Breast epithelium (tissue), 4 donors: ENCODE measurements at regions not wholly inside any gene's neighbourhood (a gene's known extent, or its start where the extent isn't known, plus 50 kb on each side); places are given as distances from the start of the nearest gene placed in this dataset.

Experiments used
- DNase-seq, 2 donors: peaks; one replicate each; pipeline ENCODE4 v3.0.0-alpha.2; 2019; ENCODE audit warnings: low spot score in 2 of 2
- H3K27ac ChIP-seq, 2 donors: fragments of 200-600 bp; sonication (generic) in 1 of 2; one replicate each; pipeline ENCODE4 v1.5.1; 2016 to 2019; ENCODE audit warnings: mild to moderate bottlenecking in 1 of 2
- H3K27me3 ChIP-seq, 2 donors: fragments of 200-600 bp; sonication (generic) in 1 of 2; one replicate each; pipeline versions ENCODE4 v1.5.1 to v1.6.0; 2017 to 2019; ENCODE audit warnings: control low read depth in 1 of 2, mild to moderate bottlenecking in 1 of 2
- H3K36me3 ChIP-seq: fragments of 200-600 bp; one replicate; pipeline ENCODE4 v1.5.1; 2019
- H3K4me1 ChIP-seq, 2 donors: fragments of 200-600 bp; sonication (generic); one replicate each; pipeline ENCODE4 v1.5.1; 2016 to 2019; ENCODE audit warnings: control low read depth in 1 of 2
- H3K4me3 ChIP-seq, 3 donors: fragments of 200-600 bp; sonication (generic); 1 replicate in 2 of 3; 2 replicates in 1 of 3; pipeline ENCODE4 v1.5.1; 2016 to 2019; ENCODE audit warnings: mild to moderate bottlenecking in 3 of 3, moderate library complexity in 2 of 3
- H3K9me3 ChIP-seq, 2 donors: fragments of 200-600 bp; sonication (generic) in 1 of 2; one replicate each; pipeline ENCODE4 v1.5.1; 2016 to 2019; ENCODE audit warnings: control low read depth in 1 of 2
- CTCF ChIP-seq, 3 donors: fragments of 450-650 bp; IDR thresholded peaks; one replicate each; pipeline ENCODE4 v1.5.1; 2016 to 2017; ENCODE audit warnings: antibody characterized with exemption in 3 of 3, mild to moderate bottlenecking in 3 of 3, moderate library complexity in 3 of 3
- POLR2A ChIP-seq: fragments of 450-650 bp; IDR thresholded peaks from one replicate; pipeline ENCODE4 v1.6.1; 2016; ENCODE audit warnings: antibody characterized with exemption, mild to moderate bottlenecking, moderate library complexity
- POLR2AphosphoS5 ChIP-seq, 3 donors: sonication (generic); formaldehyde crosslinking; IDR thresholded peaks; one replicate each; pipeline ENCODE4 v1.6.1; 2017; ENCODE audit warnings: antibody characterized with exemption in 3 of 3
- intact Hi-C: fragments of 100-400 bp; cut with DNase I; formaldehyde crosslinking; loops from one replicate; pipeline ENCODE4 v1.15.1; 2023; ENCODE audit warnings: low total_unique reads

- Histone ChIP-seq H3K27me3 (no peaks in the 10 kb centered on the region), H3K27ac (no peak overlapping the region), H3K36me3 (no peaks in the 10 kb centered on the region), H3K4me1 (no peaks in the 10 kb centered on the region), H3K9me3 (peaks cover 0 to 3% of the 10 kb centered on the region in 2 donors), H3K4me3 (no peak overlapping the region)
- TF ChIP-seq POLR2A (no peak), CTCF (IDR thresholded peaks at IDR 0.05) (no peak), POLR2AphosphoS5 (IDR thresholded peaks at IDR 0.05) (no peak)
- no peak for DNase-seq
- intact Hi-C loops, result no loop called here
These were observed 664.5 kb downstream of the EPM2A start for GRCh38 chr6:145070791-145071190.

- H3K4me1 ChIP-seq, result no peaks in the 10 kb centered on the region
- no peak for TF ChIP-seq CTCF (IDR thresholded peaks at IDR 0.05)
- TF ChIP-seq POLR2AphosphoS5 (IDR thresholded peaks at IDR 0.05), result no peak
- intact Hi-C loops, result no loop called here
- no peak overlapping the region for H3K27ac ChIP-seq
- H3K36me3 ChIP-seq, result no peaks in the 10 kb centered on the region
- no peak overlapping the region for H3K4me3 ChIP-seq
- H3K9me3 ChIP-seq, result peaks cover 0 to 5% of the 10 kb centered on the region in 2 donors
- H3K27me3 ChIP-seq, result no peaks in the 10 kb centered on the region
- DNase-seq, result no peak
These were observed 663.5 kb downstream of the EPM2A start for GRCh38 chr6:145071836-145072235.

GRCh38 chr6:145073811-145074210 is 661.5 kb downstream of the EPM2A start:
- Histone ChIP-seq H3K36me3 (no peaks in the 10 kb centered on the region), H3K27ac (no peak overlapping the region), H3K9me3 (peaks cover 0 to 5% of the 10 kb centered on the region in 2 donors), H3K4me1 (no peaks in the 10 kb centered on the region), H3K4me3 (no peak overlapping the region), H3K27me3 (no peaks in the 10 kb centered on the region)
- intact Hi-C loops, result no loop called here
- no peak for DNase-seq
- TF ChIP-seq POLR2AphosphoS5 (IDR thresholded peaks at IDR 0.05), result no peak
- no peak for TF ChIP-seq POLR2A
- TF ChIP-seq CTCF (IDR thresholded peaks at IDR 0.05), result no peak

GRCh38 chr6:145074805-145075204 is 660.5 kb downstream of the EPM2A start:
- no peak for TF ChIP-seq POLR2A
- TF ChIP-seq POLR2AphosphoS5 (IDR thresholded peaks at IDR 0.05), result no peak
- no peak for TF ChIP-seq CTCF (IDR thresholded peaks at IDR 0.05)
- Histone ChIP-seq H3K27ac (no peak overlapping the region), H3K9me3 (peaks cover 0 to 5% of the 10 kb centered on the region in 2 donors), H3K27me3 (no peaks in the 10 kb centered on the region), H3K4me3 (no peak overlapping the region), H3K4me1 (no peaks in the 10 kb centered on the region), H3K36me3 (no peaks in the 10 kb centered on the region)
- intact Hi-C loops, result loop anchor here (5.0 kb wide), 1 partner anchor 482 kb away; no protein-coding TSS in a partner anchor
- DNase-seq, result no peak

- Histone ChIP-seq H3K4me3 (no peak overlapping the region), H3K27ac (no peak overlapping the region), H3K27me3 (no peaks in the 10 kb centered on the region), H3K4me1 (no peaks in the 10 kb centered on the region), H3K36me3 (no peaks in the 10 kb centered on the region), H3K9me3 (peaks cover 0 to 5% of the 10 kb centered on the region in 2 donors)
- TF ChIP-seq POLR2A, result no peak
- no peak for TF ChIP-seq CTCF (IDR thresholded peaks at IDR 0.05)
- TF ChIP-seq POLR2AphosphoS5 (IDR thresholded peaks at IDR 0.05), result no peak
- intact Hi-C loops, result loop anchor here (5.0 kb wide), 1 partner anchor 482 kb away; no protein-coding TSS in a partner anchor
- DNase-seq, result no peak
These were observed 659.9 kb downstream of the EPM2A start for GRCh38 chr6:145075425-145075824.
